GM04503 (cell line): ENCODE measurements at regions not wholly inside any gene's neighbourhood (a gene's known extent, or its start where the extent isn't known, plus 50 kb on each side); places are given as distances from the start of the nearest gene placed in this dataset.
"Not testable (repeated sequence)": the region's sequence is repeated elsewhere in the genome, so short reads cannot be mapped to it uniquely, and the experiment has no call there.

Experiments used
- DNase-seq: peaks from one replicate; pipeline ENCODE4 v3.0.0-alpha.2; 2012; ENCODE audit warnings: low read depth

GRCh38 chr14:38973083-38973700 is 129.8 kb downstream of the SEC23A start:
- DNase-seq = no peak

GRCh38 chr14:38972511-38972910 is 130.5 kb downstream of the SEC23A start:
- no peak for DNase-seq

- DNase-seq = no peak
These were observed 131.6 kb downstream of the SEC23A start for GRCh38 chr14:38971258-38971921.

- no peak for DNase-seq
These were observed 138.4 kb downstream of the SEC23A start for GRCh38 chr14:38964630-38965029.

- no peak for DNase-seq
These were observed 142.0 kb downstream of the SEC23A start for GRCh38 chr14:38960946-38961531.

GRCh38 chr14:38959021-38959420 is 144.0 kb downstream of the SEC23A start:
- no peak for DNase-seq

- DNase-seq = peak; percentile 26
These were observed 144.4 kb downstream of the SEC23A start for GRCh38 chr14:38958589-38958988.

- DNase-seq = peak; percentile 48
These were observed 151.6 kb downstream of the SEC23A start for GRCh38 chr14:38951451-38951850.

GRCh38 chr14:38950676-38951075 is 152.4 kb downstream of the SEC23A start:
- DNase-seq = no peak

GRCh38 chr14:38948576-38948975 is 154.5 kb downstream of the SEC23A start:
- DNase-seq = no peak

- peak; percentile 39 for DNase-seq
These were observed 154.9 kb downstream of the SEC23A start for GRCh38 chr14:38948171-38948570.

- DNase-seq = no peak
These were observed 155.7 kb downstream of the SEC23A start for GRCh38 chr14:38947343-38947742.

GRCh38 chr14:38944691-38945090 is 158.3 kb downstream of the SEC23A start:
- DNase-seq = no peak

- no peak for DNase-seq
These were observed 161.5 kb downstream of the SEC23A start for GRCh38 chr14:38941488-38941887.

- not testable (repeated sequence) for DNase-seq
These were observed 170.4 kb downstream of the SEC23A start for GRCh38 chr14:38932653-38933000.

- no peak for DNase-seq
These were observed 170.9 kb downstream of the SEC23A start for GRCh38 chr14:38931969-38932652.

- DNase-seq = no peak
These were observed 172.1 kb downstream of the SEC23A start for GRCh38 chr14:38930898-38931297.

GRCh38 chr14:38930022-38930421 is 173.0 kb downstream of the SEC23A start:
- DNase-seq = no peak

GRCh38 chr14:38929416-38929815 is 173.6 kb downstream of the SEC23A start:
- DNase-seq = no peak

GRCh38 chr14:38921893-38922292 is 181.1 kb downstream of the SEC23A start:
- not testable (repeated sequence) for DNase-seq

GRCh38 chr14:38915125-38915524 is 187.9 kb downstream of the SEC23A start:
- no peak for DNase-seq

- no peak for DNase-seq
These were observed 192.9 kb downstream of the SEC23A start for GRCh38 chr14:38910092-38910491.

GRCh38 chr14:38904959-38905358 is 198.1 kb downstream of the SEC23A start:
- no peak for DNase-seq
